SIG-M5 (cell line): ENCODE measurements at regions not wholly inside any gene's neighbourhood (a gene's known extent, or its start where the extent isn't known, plus 50 kb on each side); places are given as distances from the start of the nearest gene placed in this dataset.
"Not testable (repeated sequence)": the region's sequence is repeated elsewhere in the genome, so short reads cannot be mapped to it uniquely, and the experiment has no call there.

Experiments
- DNase-seq: peaks from one replicate; lab custom pipeline; 2025; lab: John Stamatoyannopoulos, UW

- no peak for DNase-seq
These were observed 549.1 kb upstream of the MIR17HG start for GRCh38 chr13:90798381-90798780.

- no peak for DNase-seq
These were observed 547.3 kb upstream of the MIR17HG start for GRCh38 chr13:90800082-90800746.

- DNase-seq: no peak
These were observed 545.9 kb upstream of the MIR17HG start for GRCh38 chr13:90801621-90802020.

GRCh38 chr13:90803210-90803609 is 544.3 kb upstream of the MIR17HG start:
- no peak for DNase-seq

- DNase-seq: no peak
These were observed 541.4 kb upstream of the MIR17HG start for GRCh38 chr13:90806016-90806615.

- DNase-seq: no peak
These were observed 540.6 kb upstream of the MIR17HG start for GRCh38 chr13:90806892-90807291.

- DNase-seq: no peak
These were observed 538.6 kb upstream of the MIR17HG start for GRCh38 chr13:90808838-90809237.

GRCh38 chr13:90824032-90824431 is 523.5 kb upstream of the MIR17HG start:
- DNase-seq: no peak

GRCh38 chr13:90826688-90827087 is 520.8 kb upstream of the MIR17HG start:
- no peak for DNase-seq

- DNase-seq: no peak
These were observed 516.7 kb upstream of the MIR17HG start for GRCh38 chr13:90830782-90831181.

GRCh38 chr13:90833951-90834350 is 513.5 kb upstream of the MIR17HG start:
- no peak for DNase-seq

GRCh38 chr13:90834700-90835099 is 512.8 kb upstream of the MIR17HG start:
- no peak for DNase-seq

GRCh38 chr13:90835826-90836225 is 511.7 kb upstream of the MIR17HG start:
- no peak for DNase-seq

- no peak for DNase-seq
These were observed 509.0 kb upstream of the MIR17HG start for GRCh38 chr13:90838317-90838960.

GRCh38 chr13:90839061-90839460 is 508.4 kb upstream of the MIR17HG start:
- no peak for DNase-seq

GRCh38 chr13:90846936-90847335 is 500.6 kb upstream of the MIR17HG start:
- no peak for DNase-seq

- not testable (repeated sequence) for DNase-seq
These were observed 493.8 kb upstream of the MIR17HG start for GRCh38 chr13:90853666-90854065.

GRCh38 chr13:90857921-90858320 is 489.6 kb upstream of the MIR17HG start:
- DNase-seq: no peak

- DNase-seq: no peak
These were observed 481.5 kb upstream of the MIR17HG start for GRCh38 chr13:90866006-90866405.

GRCh38 chr13:90867336-90867683 is 480.2 kb upstream of the MIR17HG start:
- peak; percentile 40 for DNase-seq

- DNase-seq: no peak
These were observed 479.1 kb upstream of the MIR17HG start for GRCh38 chr13:90868321-90868920.

- DNase-seq: no peak
These were observed 477.9 kb upstream of the MIR17HG start for GRCh38 chr13:90869580-90869979.

- no peak for DNase-seq
These were observed 474.9 kb upstream of the MIR17HG start for GRCh38 chr13:90872491-90873025.
